ENCODE measurements at regions not wholly inside any gene's neighbourhood (a gene's known extent, or its start where the extent isn't known, plus 50 kb on each side); places are given as distances from the start of the nearest gene placed in this dataset.

- H3K36me3 Mint-ChIP-seq = no peaks in the 10 kb centered on the region
- H3K4me1 Mint-ChIP-seq = no peaks in the 10 kb centered on the region
- CTCF ChIA-PET = no interaction called here
- H3K27ac Mint-ChIP-seq = no peak overlapping the region
- ATAC-seq (no peak), DNase-seq (no peak)
- H3K4me3 Mint-ChIP-seq = no peak overlapping the region
- H3K9me3 Mint-ChIP-seq (ENCODE audit: low read depth) = peaks cover 5% of the 10 kb centered on the region
- H3K27me3 Mint-ChIP-seq = peaks cover 2% of the 10 kb centered on the region
These were observed 290.7 kb upstream of the IL12B start for GRCh38 chr5:159620853-159621540.

DNA sequence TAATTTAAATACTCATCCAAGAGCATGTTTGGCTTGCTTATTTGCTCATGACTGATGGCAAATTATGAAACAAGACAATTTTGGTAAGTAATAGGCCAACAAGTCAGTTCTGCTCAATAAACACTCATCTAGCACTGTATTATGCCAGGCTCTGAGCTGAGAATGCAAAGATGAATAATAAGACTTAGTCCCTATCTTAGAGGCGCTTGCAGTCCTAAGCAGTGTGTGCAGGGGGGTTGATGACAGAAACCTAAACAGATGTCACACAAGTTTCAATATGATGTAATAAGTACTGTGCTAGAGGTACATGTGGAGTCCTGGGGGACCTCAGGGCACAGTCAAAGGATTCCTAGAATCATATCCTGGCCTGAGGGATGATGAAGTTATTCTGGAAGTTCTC, 287.6 kb upstream of the ADRA1B start:
- no peak for DNase-seq
- no peak for ATAC-seq
- CTCF ChIA-PET = no interaction called here
- Mint-ChIP-seq H3K9me3 (ENCODE audit: low read depth) (no peaks in the 10 kb centered on the region), H3K4me3 (no peak overlapping the region), H3K4me1 (no peaks in the 10 kb centered on the region), H3K27ac (no peak overlapping the region), H3K27me3 (no peaks in the 10 kb centered on the region), H3K36me3 (no peaks in the 10 kb centered on the region)

DNA sequence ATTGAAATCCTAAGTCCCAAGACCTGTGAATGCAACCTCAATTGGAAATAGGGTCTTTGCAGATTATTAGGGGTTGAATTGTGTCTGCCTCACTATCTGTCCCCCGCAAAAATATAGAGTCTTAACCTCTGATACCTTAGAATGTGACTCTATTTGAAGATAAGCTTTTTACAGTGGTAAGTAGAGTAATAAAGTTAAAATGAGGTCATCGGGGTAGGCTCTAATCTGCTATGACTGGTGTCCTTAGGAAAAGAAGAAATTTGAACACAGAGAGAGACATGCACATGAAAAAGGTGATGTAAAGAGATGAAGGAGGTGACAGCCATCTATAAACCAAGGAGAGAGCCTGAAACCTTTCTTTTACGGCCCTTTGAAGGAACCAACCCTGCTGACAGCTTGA, 287.1 kb upstream of the ADRA1B start:
- H3K4me3 Mint-ChIP-seq = no peak overlapping the region
- no peak for ATAC-seq
- DNase-seq = no peak
- no peaks in the 10 kb centered on the region for H3K4me1 Mint-ChIP-seq
- CTCF ChIA-PET = no interaction called here
- no peak overlapping the region for H3K27ac Mint-ChIP-seq
- no peaks in the 10 kb centered on the region for H3K27me3 Mint-ChIP-seq
- H3K36me3 Mint-ChIP-seq = no peaks in the 10 kb centered on the region
- no peaks in the 10 kb centered on the region for H3K9me3 Mint-ChIP-seq (ENCODE audit: low read depth)

GRCh38 chr5:159630545-159630944, 285.7 kb upstream of the ADRA1B start:
- H3K27me3 Mint-ChIP-seq = no peaks in the 10 kb centered on the region
- no peak overlapping the region for H3K27ac Mint-ChIP-seq
- CTCF ChIA-PET = no interaction called here
- DNase-seq = no peak
- H3K4me3 Mint-ChIP-seq = no peak overlapping the region
- no peak for ATAC-seq
- H3K36me3 Mint-ChIP-seq = no peaks in the 10 kb centered on the region
- H3K9me3 Mint-ChIP-seq (ENCODE audit: low read depth) = no peaks in the 10 kb centered on the region
- H3K4me1 Mint-ChIP-seq = no peaks in the 10 kb centered on the region

DNA sequence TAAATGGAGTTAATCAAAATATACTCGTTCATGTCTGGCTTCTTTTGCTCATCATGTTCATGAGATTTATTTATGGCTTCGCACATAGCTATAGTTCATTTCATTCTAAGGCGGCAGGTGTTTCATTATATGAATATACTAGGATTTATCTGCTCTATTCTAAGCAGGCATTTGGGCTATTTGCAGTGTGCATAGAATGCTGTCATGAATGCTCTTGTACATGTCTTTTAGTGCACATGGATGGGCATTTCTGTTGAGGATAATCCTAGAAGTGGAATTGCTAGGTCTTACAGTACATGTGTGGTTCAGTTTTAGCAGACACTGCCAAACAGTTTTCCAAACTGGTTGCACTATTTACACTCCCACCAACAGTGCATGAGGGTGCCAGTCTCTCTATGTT, 285.3 kb upstream of the ADRA1B start:
- CTCF ChIA-PET = no interaction called here
- Mint-ChIP-seq H3K4me1 (no peaks in the 10 kb centered on the region), H3K4me3 (no peak overlapping the region), H3K27me3 (no peaks in the 10 kb centered on the region), H3K27ac (no peak overlapping the region), H3K36me3 (no peaks in the 10 kb centered on the region), H3K9me3 (ENCODE audit: low read depth) (no peaks in the 10 kb centered on the region)
- DNase-seq (no peak), ATAC-seq (no peak)

DNA sequence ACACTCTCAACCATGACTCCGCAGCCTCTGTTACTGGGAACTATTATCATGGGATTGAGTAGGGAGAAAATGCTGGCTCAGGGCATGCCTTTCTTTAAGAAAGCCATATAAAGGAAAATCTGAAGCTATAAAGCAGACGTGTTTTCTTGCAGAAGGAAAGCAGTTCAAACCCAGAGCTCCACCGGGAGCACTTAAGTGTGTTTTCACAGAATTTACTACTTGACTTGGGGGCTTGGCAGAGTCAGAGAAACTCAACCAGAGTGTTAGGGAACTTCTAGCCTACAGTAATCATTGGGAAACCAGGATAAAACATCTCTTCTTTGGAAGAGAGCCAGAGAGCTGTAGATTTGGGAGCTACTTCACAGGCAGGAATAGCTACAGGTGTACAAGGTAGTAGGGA, 283.4 kb upstream of the ADRA1B start:
- CTCF ChIA-PET = no interaction called here
- Mint-ChIP-seq H3K36me3 (no peaks in the 10 kb centered on the region), H3K9me3 (ENCODE audit: low read depth) (no peaks in the 10 kb centered on the region), H3K4me1 (no peaks in the 10 kb centered on the region), H3K27ac (no peak overlapping the region), H3K4me3 (no peak overlapping the region), H3K27me3 (peaks cover 5% of the 10 kb centered on the region)
- DNase-seq = no peak
- no peak for ATAC-seq

GRCh38 chr5:159638481-159638880, 277.8 kb upstream of the ADRA1B start:
- Mint-ChIP-seq H3K27ac (no peak overlapping the region), H3K9me3 (ENCODE audit: low read depth) (no peaks in the 10 kb centered on the region), H3K4me1 (no peaks in the 10 kb centered on the region), H3K36me3 (no peaks in the 10 kb centered on the region), H3K4me3 (no peak overlapping the region), H3K27me3 (peaks cover 9% of the 10 kb centered on the region)
- DNase-seq = no peak
- ATAC-seq = no peak
- CTCF ChIA-PET = no interaction called here

DNA sequence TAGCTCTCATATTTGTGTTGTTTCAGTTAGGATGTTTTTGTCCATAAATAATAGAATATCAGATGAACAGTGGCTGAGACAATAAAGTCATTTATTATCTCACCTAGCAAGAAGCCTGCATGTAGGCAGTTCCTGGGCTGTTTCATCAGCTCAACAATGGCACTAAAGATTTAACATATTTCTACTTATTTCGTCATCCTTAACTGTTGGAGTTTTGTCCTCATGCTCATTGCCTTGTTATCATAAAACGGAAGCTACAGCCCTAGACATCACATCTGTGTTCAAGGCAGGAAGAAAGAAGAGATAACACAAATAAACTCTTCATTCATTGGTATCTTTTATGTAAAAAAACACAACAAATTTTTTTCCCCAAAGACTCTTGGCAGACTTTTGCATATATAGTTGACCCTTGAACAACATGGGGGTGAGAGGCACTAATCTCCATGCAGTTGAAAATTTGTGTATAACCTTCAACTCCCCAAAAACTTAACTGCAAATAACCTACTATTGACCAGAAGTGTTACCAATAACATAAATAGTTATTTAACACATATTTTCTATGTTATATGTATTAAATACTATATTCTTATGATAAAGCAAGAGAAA, 277.2 kb upstream of the ADRA1B start:
- CTCF ChIA-PET = no interaction called here
- no peak overlapping the region for H3K27ac Mint-ChIP-seq
- no peaks in the 10 kb centered on the region for H3K4me1 Mint-ChIP-seq
- H3K4me3 Mint-ChIP-seq = no peak overlapping the region
- no peaks in the 10 kb centered on the region for H3K9me3 Mint-ChIP-seq (ENCODE audit: low read depth)
- H3K27me3 Mint-ChIP-seq = peaks cover 10% of the 10 kb centered on the region
- ATAC-seq = no peak
- no peaks in the 10 kb centered on the region for H3K36me3 Mint-ChIP-seq
- no peak for DNase-seq

GRCh38 chr5:159639590-159639989, 276.7 kb upstream of the ADRA1B start:
- Mint-ChIP-seq H3K4me3 (no peak overlapping the region), H3K36me3 (no peaks in the 10 kb centered on the region), H3K27me3 (peaks cover 15% of the 10 kb centered on the region), H3K4me1 (no peaks in the 10 kb centered on the region), H3K9me3 (ENCODE audit: low read depth) (no peaks in the 10 kb centered on the region), H3K27ac (no peak overlapping the region)
- CTCF ChIA-PET = no interaction called here
- no peak for ATAC-seq
- no peak for DNase-seq

GRCh38 chr5:159640446-159640845, 275.8 kb upstream of the ADRA1B start:
- no peaks in the 10 kb centered on the region for H3K36me3 Mint-ChIP-seq
- no peak overlapping the region for H3K27ac Mint-ChIP-seq
- no peak for DNase-seq
- ATAC-seq = no peak
- CTCF ChIA-PET = no interaction called here
- peaks cover 15% of the 10 kb centered on the region for H3K27me3 Mint-ChIP-seq
- no peaks in the 10 kb centered on the region for H3K4me1 Mint-ChIP-seq
- no peaks in the 10 kb centered on the region for H3K9me3 Mint-ChIP-seq (ENCODE audit: low read depth)
- no peak overlapping the region for H3K4me3 Mint-ChIP-seq

DNA sequence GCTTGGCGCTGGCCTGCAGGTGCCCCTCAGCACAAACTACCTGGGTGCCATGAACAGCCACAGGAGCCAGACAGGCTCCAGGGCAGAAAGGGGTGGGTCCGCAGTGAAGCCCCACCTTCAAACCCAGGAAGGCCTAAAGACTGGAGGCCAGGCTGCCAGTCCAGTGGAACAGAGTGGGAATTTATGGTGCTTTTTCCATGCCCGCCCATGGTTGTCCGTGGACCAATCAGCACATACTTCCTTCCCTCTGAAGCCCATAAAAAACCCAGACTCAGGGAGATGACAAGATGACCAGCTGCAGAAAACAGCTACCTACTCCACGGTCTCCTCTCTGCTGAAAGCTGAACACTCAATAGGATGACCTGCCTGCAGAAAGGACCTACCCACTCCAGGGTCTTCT, 275.4 kb upstream of the ADRA1B start:
- no peak for ATAC-seq
- H3K27me3 Mint-ChIP-seq = peaks cover 15% of the 10 kb centered on the region
- no peaks in the 10 kb centered on the region for H3K9me3 Mint-ChIP-seq (ENCODE audit: low read depth)
- CTCF ChIA-PET = no interaction called here
- no peak overlapping the region for H3K4me3 Mint-ChIP-seq
- no peaks in the 10 kb centered on the region for H3K36me3 Mint-ChIP-seq
- DNase-seq = no peak
- no peaks in the 10 kb centered on the region for H3K4me1 Mint-ChIP-seq
- H3K27ac Mint-ChIP-seq = no peak overlapping the region

- CTCF ChIA-PET = no interaction called here
- Mint-ChIP-seq H3K27me3 (peaks cover 15% of the 10 kb centered on the region), H3K27ac (no peak overlapping the region), H3K36me3 (no peaks in the 10 kb centered on the region), H3K9me3 (ENCODE audit: low read depth) (no peaks in the 10 kb centered on the region), H3K4me3 (no peak overlapping the region), H3K4me1 (no peaks in the 10 kb centered on the region)
- no peak for ATAC-seq
- DNase-seq = no peak
These were observed 274.8 kb upstream of the ADRA1B start for GRCh38 chr5:159641371-159642039.

DNA sequence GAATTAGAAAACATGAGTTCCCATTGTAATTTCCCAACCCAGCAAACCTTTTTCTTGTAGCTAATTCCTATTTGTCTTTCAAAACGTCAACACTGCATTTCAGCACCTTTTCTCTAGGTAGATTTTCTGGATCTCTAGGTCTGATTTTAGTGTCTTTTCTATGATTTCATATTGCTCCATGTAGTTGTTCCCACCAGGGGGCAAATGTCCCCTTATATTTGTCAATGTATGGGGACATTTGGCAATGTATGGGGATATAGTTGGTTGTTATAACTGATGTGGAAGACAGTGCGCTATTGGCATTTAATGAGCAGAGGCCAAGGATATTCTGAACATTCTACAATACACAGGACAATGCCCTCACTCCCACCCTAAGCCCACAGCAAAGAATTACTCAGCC, 273.9 kb upstream of the ADRA1B start:
- Mint-ChIP-seq H3K36me3 (no peaks in the 10 kb centered on the region), H3K9me3 (ENCODE audit: low read depth) (no peaks in the 10 kb centered on the region), H3K4me1 (no peaks in the 10 kb centered on the region), H3K27ac (no peak overlapping the region), H3K4me3 (no peak overlapping the region), H3K27me3 (peaks cover 12% of the 10 kb centered on the region)
- CTCF ChIA-PET = interaction anchor here (0.6 kb wide), 1 partner anchor 839 kb away, joined by 3 read pairs; no protein-coding TSS in a partner anchor
- DNase-seq (no peak), ATAC-seq (no peak)

DNA sequence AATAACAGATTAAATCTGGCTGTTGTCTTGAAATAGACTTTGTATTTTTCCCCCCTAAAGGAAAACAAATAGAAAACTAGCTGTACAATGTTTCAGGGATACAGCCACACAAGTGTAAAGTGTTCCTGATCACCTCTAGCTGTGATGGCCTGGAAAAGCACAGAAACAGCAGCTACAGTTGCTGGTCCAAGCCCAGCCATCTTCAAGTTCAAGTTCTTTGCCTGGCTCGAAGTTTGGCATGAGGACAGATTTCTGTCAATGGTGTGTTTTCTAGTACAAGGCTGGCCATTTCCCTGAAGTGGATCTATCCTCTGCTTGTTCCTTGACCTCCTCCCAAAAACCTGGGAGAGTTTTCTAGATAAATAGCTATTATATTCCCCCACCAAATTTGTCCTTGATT, 272.2 kb upstream of the ADRA1B start:
- CTCF ChIA-PET = no interaction called here
- ATAC-seq = no peak
- H3K27ac Mint-ChIP-seq = no peak overlapping the region
- H3K27me3 Mint-ChIP-seq = peaks cover 6% of the 10 kb centered on the region
- H3K36me3 Mint-ChIP-seq = no peaks in the 10 kb centered on the region
- no peak overlapping the region for H3K4me3 Mint-ChIP-seq
- no peaks in the 10 kb centered on the region for H3K4me1 Mint-ChIP-seq
- no peaks in the 10 kb centered on the region for H3K9me3 Mint-ChIP-seq (ENCODE audit: low read depth)
- DNase-seq = no peak
